ENCODE measurements at regions not wholly inside any gene's neighbourhood (a gene's known extent, or its start where the extent isn't known, plus 50 kb on each side); places are given as distances from the start of the nearest gene placed in this dataset.

- Histone ChIP-seq H3K9me3 (ENCODE audit: low read depth) (no peaks in the 10 kb centered on the region), H3K36me3 (no peaks in the 10 kb centered on the region), H3K27ac (no peak overlapping the region), H3K4me3 (no peak overlapping the region), H3K27me3 (no peaks in the 10 kb centered on the region), H3K4me1 (ENCODE audit: low read depth) (peaks cover 17% of the 10 kb centered on the region)
- no peak for TF ChIP-seq CTCF (IDR thresholded peaks at IDR 0.05; ENCODE audit: low read depth, low read length)
- DNase-seq (ENCODE audit: low read depth in 1 of 2, low spot score in 1 of 2), result peak in 1 of 2 donors; percentile 31
Measured at GRCh38 chr2:20567159-20567925, 83.6 kb downstream of the HS1BP3 start.
